MM.1S (cell line): ENCODE measurements at regions not wholly inside any gene's neighbourhood (a gene's known extent, or its start where the extent isn't known, plus 50 kb on each side); places are given as distances from the start of the nearest gene placed in this dataset.

ENCODE experiments used
- DNase-seq: peaks from one replicate; pipeline ENCODE4 v3.0.0-alpha.2; 2015
- H2AFZ ChIP-seq: fragments of 300-600 bp; sonication (generic); 2 replicates; pipeline ENCODE4 v1.6.0; 2016; ENCODE audit warnings: antibody characterized with exemption, low read length
- H3F3A ChIP-seq: fragments of 300-600 bp; sonication (generic); 2 replicates; pipeline ENCODE4 v1.6.1; 2016; ENCODE audit warnings: mild to moderate bottlenecking, antibody characterized with exemption, low read length, moderate library complexity, mixed read lengths; ENCODE audit not compliant: insufficient read depth
- H3K27ac ChIP-seq: fragments of 300-600 bp; sonication (generic); 2 replicates; pipeline ENCODE4 v1.5.1; 2016; ENCODE audit warnings: mild to moderate bottlenecking, low read length
- H3K27me3 ChIP-seq: fragments of 300-600 bp; sonication (generic); replicated peaks from 2 replicates; pipeline ENCODE4 v1.6.0; 2016; ENCODE audit warnings: low read length; ENCODE audit not compliant: insufficient read depth
- H3K36me3 ChIP-seq: fragments of 300-600 bp; sonication (generic); replicated peaks from 2 replicates; pipeline ENCODE4 v1.6.1; 2016; ENCODE audit warnings: mild to moderate bottlenecking, low read length, mixed read lengths; ENCODE audit not compliant: insufficient read depth
- H3K4me1 ChIP-seq: fragments of 300-600 bp; sonication (generic); 2 replicates; pipeline ENCODE4 v1.6.1; 2016; ENCODE audit warnings: low read length, mixed read lengths
- H3K4me2 ChIP-seq: fragments of 300-600 bp; sonication (generic); 2 replicates; pipeline ENCODE4 v1.6.0; 2016; ENCODE audit warnings: low read depth, low read length
- H3K4me3 ChIP-seq: fragments of 300-600 bp; sonication (generic); 2 replicates; pipeline ENCODE4 v1.5.1; 2016; ENCODE audit warnings: low read length, mixed read lengths
- H3K79me2 ChIP-seq: fragments of 300-600 bp; sonication (generic); 2 replicates; pipeline ENCODE4 v1.6.1; 2016; ENCODE audit warnings: mixed run types, low read length, mixed read lengths
- H3K9ac ChIP-seq: fragments of 300-600 bp; sonication (generic); 2 replicates; pipeline ENCODE4 v1.6.1; 2016; ENCODE audit warnings: low read length, mixed read lengths
- H3K9me2 ChIP-seq: fragments of 300-600 bp; sonication (generic); replicated peaks from 2 replicates; pipeline ENCODE4 v1.6.1; 2016; ENCODE audit warnings: mild to moderate bottlenecking, low read length, mixed read lengths; ENCODE audit not compliant: insufficient read depth
- H3K9me3 ChIP-seq: fragments of 300-600 bp; sonication (generic); replicated peaks from 2 replicates; pipeline ENCODE4 v1.6.1; 2016; ENCODE audit warnings: mild to moderate bottlenecking, low read length, mixed read lengths; ENCODE audit not compliant: insufficient read depth
- H4K20me1 ChIP-seq: fragments of 300-600 bp; sonication (generic); 2 replicates; pipeline ENCODE4 v1.6.1; 2016; ENCODE audit warnings: mild to moderate bottlenecking, low read length, moderate library complexity, mixed read lengths; ENCODE audit not compliant: insufficient read depth
- EZH2 ChIP-seq: fragments of 300-600 bp; sonication (generic); optimal IDR thresholded peaks from 2 replicates; pipeline ENCODE3; 2017; ENCODE audit warnings: low read depth, mild to moderate bottlenecking, antibody characterized with exemption, low read length, mixed read lengths
- EZH2phosphoT487 ChIP-seq: fragments of 300-600 bp; sonication (generic); IDR thresholded peaks from 2 replicates; pipeline ENCODE4 v1.6.1; 2018; ENCODE audit warnings: antibody characterized with exemption, low read length
- TF ChIP-seq, protein P1 (sequence below): fragments of 300-600 bp; sonication (generic); IDR thresholded peaks from 2 replicates; pipeline ENCODE4 v1.5.1; 2016; ENCODE audit warnings: antibody characterized with exemption, low read length, mixed read lengths

DNA sequence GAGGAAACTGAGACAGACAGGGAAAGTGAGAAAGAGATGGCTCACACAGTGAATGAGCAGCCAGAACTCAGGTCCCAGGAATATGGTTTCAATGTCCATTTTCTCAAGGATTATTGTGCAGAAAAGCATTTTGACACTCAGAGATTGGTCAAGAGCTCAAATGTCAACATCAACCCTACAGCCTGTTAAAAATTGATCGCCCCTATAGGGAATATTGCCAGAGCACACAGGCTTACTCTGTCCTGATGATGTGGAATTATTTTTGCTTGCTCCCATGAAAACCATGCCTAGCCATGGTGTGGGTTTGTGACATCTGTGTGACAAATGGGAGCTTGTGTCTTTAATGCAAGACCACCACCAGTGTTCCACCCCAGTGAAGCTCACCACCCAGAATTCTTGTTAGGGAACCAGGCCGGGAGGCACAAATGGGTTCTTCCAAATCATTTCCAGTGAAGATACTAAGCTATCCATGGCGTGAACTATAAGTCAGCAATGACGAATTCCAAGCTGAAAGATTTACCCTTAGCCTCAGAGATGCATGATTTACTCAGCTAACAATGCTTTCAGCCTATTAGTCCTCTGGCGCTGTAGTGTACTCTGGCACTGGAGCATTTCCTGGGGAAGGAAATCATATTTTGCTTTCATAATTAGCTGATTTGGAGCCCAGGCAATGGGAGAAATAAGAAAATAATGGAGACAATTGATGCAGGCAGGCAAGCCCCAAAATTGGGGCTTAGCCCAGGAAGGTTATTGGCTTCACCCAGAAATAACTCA lies 1188.2 kb upstream of the TMEM132C start:
- TF ChIP-seq EZH2phosphoT487 = no peak
- no peak for TF ChIP-seq EZH2
- TF ChIP-seq, protein P1, sequence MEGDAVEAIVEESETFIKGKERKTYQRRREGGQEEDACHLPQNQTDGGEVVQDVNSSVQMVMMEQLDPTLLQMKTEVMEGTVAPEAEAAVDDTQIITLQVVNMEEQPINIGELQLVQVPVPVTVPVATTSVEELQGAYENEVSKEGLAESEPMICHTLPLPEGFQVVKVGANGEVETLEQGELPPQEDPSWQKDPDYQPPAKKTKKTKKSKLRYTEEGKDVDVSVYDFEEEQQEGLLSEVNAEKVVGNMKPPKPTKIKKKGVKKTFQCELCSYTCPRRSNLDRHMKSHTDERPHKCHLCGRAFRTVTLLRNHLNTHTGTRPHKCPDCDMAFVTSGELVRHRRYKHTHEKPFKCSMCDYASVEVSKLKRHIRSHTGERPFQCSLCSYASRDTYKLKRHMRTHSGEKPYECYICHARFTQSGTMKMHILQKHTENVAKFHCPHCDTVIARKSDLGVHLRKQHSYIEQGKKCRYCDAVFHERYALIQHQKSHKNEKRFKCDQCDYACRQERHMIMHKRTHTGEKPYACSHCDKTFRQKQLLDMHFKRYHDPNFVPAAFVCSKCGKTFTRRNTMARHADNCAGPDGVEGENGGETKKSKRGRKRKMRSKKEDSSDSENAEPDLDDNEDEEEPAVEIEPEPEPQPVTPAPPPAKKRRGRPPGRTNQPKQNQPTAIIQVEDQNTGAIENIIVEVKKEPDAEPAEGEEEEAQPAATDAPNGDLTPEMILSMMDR = no peak
- Histone ChIP-seq H3K36me3 (no peaks in the 10 kb centered on the region), H3K4me2 (no peak overlapping the region), H2AFZ (no peak overlapping the region), H3F3A (no peaks in the 10 kb centered on the region), H3K9me2 (no peaks in the 10 kb centered on the region), H4K20me1 (no peaks in the 10 kb centered on the region), H3K27ac (no peak overlapping the region), H3K4me3 (no peak overlapping the region), H3K79me2 (no peaks in the 10 kb centered on the region), H3K4me1 (0 out of 2 replicates have a peak, but pooled peaks cover 2% of the 10 kb centered on the region), H3K9ac (no peak overlapping the region), H3K27me3 (no peaks in the 10 kb centered on the region), H3K9me3 (no peaks in the 10 kb centered on the region)
- DNase-seq = no peak

DNA sequence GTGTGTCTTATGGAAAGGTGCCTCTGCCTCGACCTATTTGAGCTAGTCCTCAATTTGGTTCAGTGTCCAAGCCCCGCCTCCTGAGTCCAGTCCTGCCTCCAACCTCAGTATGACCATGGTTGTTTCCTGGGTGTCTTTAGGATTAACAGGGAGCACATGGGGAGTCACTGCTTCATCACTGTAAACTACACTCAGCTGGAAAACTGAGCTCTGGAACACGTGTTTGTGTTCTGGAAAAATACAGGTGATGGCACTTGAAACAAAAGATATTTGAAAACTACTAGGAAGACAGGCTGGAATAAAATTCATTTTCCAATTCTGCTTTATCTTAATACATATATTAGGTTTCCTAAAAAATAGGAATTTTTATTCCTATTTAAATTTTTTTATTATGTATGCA lies 1187.3 kb upstream of the TMEM132C start:
- Histone ChIP-seq H3K4me1 (0 out of 2 replicates have a peak, but pooled peaks cover 4% of the 10 kb centered on the region), H3F3A (no peaks in the 10 kb centered on the region), H3K4me2 (no peak overlapping the region), H2AFZ (no peak overlapping the region), H3K9me3 (no peaks in the 10 kb centered on the region), H3K36me3 (no peaks in the 10 kb centered on the region), H4K20me1 (no peaks in the 10 kb centered on the region), H3K9ac (no peak overlapping the region), H3K9me2 (no peaks in the 10 kb centered on the region), H3K27ac (no peak overlapping the region), H3K79me2 (no peaks in the 10 kb centered on the region), H3K27me3 (no peaks in the 10 kb centered on the region), H3K4me3 (no peak overlapping the region)
- TF ChIP-seq, protein P1 = no peak
- TF ChIP-seq EZH2 = no peak
- no peak for TF ChIP-seq EZH2phosphoT487
- DNase-seq = no peak

DNA sequence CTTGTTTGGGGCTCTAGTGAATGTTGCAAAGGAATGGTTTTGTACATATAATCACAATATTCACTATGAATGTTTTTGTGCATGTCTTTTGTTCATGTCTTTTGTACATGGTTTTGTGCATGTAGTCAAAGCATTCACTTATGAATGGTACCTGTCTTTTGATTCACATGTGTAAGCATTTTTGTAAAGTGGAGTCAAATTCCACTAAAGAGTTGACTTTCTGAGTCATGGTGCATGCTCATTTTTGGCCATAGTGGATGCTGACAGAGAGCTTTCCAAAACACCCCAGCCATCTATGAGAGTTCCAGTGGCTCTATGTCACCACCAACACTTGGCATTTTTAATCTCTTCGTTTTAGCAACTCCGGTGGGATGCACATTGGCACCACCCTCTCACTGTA lies 1185.9 kb upstream of the TMEM132C start:
- H2AFZ ChIP-seq = no peak overlapping the region
- no peaks in the 10 kb centered on the region for H3K9me2 ChIP-seq
- no peak overlapping the region for H3K9ac ChIP-seq
- no peaks in the 10 kb centered on the region for H3K27me3 ChIP-seq
- DNase-seq = no peak
- H3K4me2 ChIP-seq = no peak overlapping the region
- H3K9me3 ChIP-seq = no peaks in the 10 kb centered on the region
- H3K4me3 ChIP-seq = no peak overlapping the region
- H3K36me3 ChIP-seq = no peaks in the 10 kb centered on the region
- no peaks in the 10 kb centered on the region for H3K79me2 ChIP-seq
- H3F3A ChIP-seq = no peaks in the 10 kb centered on the region
- no peak overlapping the region for H3K27ac ChIP-seq
- TF ChIP-seq, protein P1 = no peak
- 0 out of 2 replicates have a peak, but pooled peaks cover 4% of the 10 kb centered on the region for H3K4me1 ChIP-seq
- H4K20me1 ChIP-seq = no peaks in the 10 kb centered on the region
